ENCODE measurements at regions not wholly inside any gene's neighbourhood (a gene's known extent, or its start where the extent isn't known, plus 50 kb on each side); places are given as distances from the start of the nearest gene placed in this dataset.

DNA sequence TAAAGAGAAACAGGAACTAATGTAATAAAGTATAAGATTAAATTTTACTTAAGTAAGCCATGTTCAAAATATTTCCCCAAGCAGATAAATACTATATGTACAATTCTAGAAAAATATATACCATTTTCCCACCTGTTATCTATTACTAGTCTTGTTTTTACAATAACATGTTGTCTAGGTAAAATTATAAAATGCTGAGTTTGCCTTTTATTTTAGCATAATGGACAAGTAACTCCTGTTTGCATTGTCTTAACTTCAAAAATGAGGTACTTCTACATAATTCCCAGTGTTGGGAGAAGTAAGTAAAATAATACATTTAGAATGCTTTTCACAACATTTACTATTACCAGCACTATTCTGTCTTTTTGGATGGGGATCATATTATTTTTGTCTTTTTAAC is 800.5 kb downstream of the SLITRK6 start:
- TF ChIP-seq, protein P1, sequence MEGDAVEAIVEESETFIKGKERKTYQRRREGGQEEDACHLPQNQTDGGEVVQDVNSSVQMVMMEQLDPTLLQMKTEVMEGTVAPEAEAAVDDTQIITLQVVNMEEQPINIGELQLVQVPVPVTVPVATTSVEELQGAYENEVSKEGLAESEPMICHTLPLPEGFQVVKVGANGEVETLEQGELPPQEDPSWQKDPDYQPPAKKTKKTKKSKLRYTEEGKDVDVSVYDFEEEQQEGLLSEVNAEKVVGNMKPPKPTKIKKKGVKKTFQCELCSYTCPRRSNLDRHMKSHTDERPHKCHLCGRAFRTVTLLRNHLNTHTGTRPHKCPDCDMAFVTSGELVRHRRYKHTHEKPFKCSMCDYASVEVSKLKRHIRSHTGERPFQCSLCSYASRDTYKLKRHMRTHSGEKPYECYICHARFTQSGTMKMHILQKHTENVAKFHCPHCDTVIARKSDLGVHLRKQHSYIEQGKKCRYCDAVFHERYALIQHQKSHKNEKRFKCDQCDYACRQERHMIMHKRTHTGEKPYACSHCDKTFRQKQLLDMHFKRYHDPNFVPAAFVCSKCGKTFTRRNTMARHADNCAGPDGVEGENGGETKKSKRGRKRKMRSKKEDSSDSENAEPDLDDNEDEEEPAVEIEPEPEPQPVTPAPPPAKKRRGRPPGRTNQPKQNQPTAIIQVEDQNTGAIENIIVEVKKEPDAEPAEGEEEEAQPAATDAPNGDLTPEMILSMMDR (IDR thresholded peaks at IDR 0.05): no peak
- no peak for TF ChIP-seq EZH2 (IDR thresholded peaks at IDR 0.05; ENCODE audit: borderline replicate concordance, insufficient read depth, low read depth, low read length, poor library complexity, severe bottlenecking)

All from B cell (primary cell).